ENCODE measurements at regions not wholly inside any gene's neighbourhood (a gene's known extent, or its start where the extent isn't known, plus 50 kb on each side); places are given as distances from the start of the nearest gene placed in this dataset.

- no peak for TF ChIP-seq POLR2A (IDR thresholded peaks at IDR 0.05; ENCODE audit: low read length)
- no peak for TF ChIP-seq GATA1 (IDR thresholded peaks at IDR 0.05; ENCODE audit: low read depth, low read length)
Observed at GRCh38 chr2:57504787-57505186, 541.8 kb upstream of the VRK2 start.

All from erythroblast (primary cell).